B cell (primary cell): ENCODE measurements at regions not wholly inside any gene's neighbourhood (a gene's known extent, or its start where the extent isn't known, plus 50 kb on each side); places are given as distances from the start of the nearest gene placed in this dataset.

Experiments
- ATAC-seq: fragments of 200-7000 bp; cut with Tn5 transposase; one replicate; pipeline ENCODE4 v1.10.0; 2021; ENCODE audit warnings: low read depth, mild to moderate bottlenecking, moderate number of reproducible peaks, moderate library complexity
- CTCF ChIA-PET: fragments of 350-600 bp; sonication (Branson Sonifier 250); formaldehyde crosslinking; loops from one replicate; lab custom pipeline; 2021; ENCODE audit warnings: antibody characterized with exemption, inconsistent platforms; lab: Charles Lee
- POLR2A ChIA-PET: fragments of 350-600 bp; sonication (Branson Sonifier 250); formaldehyde crosslinking; loops from one replicate; lab custom pipeline; 2021; ENCODE audit warnings: antibody characterized with exemption; lab: Charles Lee
- DNase-seq: peaks from one replicate; pipeline ENCODE4 v3.0.0; 2013
- H2AFZ ChIP-seq: 2 replicates; pipeline ENCODE4 v1.6.1; 2012; ENCODE audit warnings: mild to moderate bottlenecking, low read depth, low read length; ENCODE audit not compliant: insufficient read depth, poor library complexity, severe bottlenecking
- H3K27ac ChIP-seq, 2 donors: 1 replicate in 1 of 2; 2 replicates in 1 of 2; pipeline ENCODE4 v1.5.1; 2012 to 2013; ENCODE audit warnings: low read length in 2 of 2, mild to moderate bottlenecking in 2 of 2, moderate library complexity in 1 of 2
- H3K27me3 ChIP-seq, 4 experiments: fragments of 200-600 bp in 1 of 4; sonication (generic) in 1 of 4; replicated peaks in 1 of 4; 1 replicate in 2 of 4; 2 replicates in 2 of 4; pipeline versions ENCODE4 v1.6.1 to v1.7.0; 2013 to 2016; ENCODE audit warnings: low read length in 3 of 4, mild to moderate bottlenecking in 2 of 4, mixed read lengths in 1 of 4, moderate library complexity in 1 of 4; ENCODE audit not compliant: insufficient read depth in 4 of 4, control insufficient read depth in 3 of 4; ENCODE audit errors: control extremely low read depth in 1 of 4
- H3K36me3 ChIP-seq, 2 experiments: replicated peaks in 1 of 2; 1 replicate in 1 of 2; 2 replicates in 1 of 2; pipeline versions ENCODE4 v1.6.1 to v1.7.1; 2013; ENCODE audit warnings: low read length in 1 of 2; ENCODE audit not compliant: insufficient read depth in 2 of 2, control insufficient read depth in 1 of 2; ENCODE audit errors: control extremely low read depth in 1 of 2, extremely low read depth in 1 of 2
- H3K4me1 ChIP-seq, 2 donors: fragments of 200-600 bp in 1 of 2; sonication (generic) in 1 of 2; 1 replicate in 1 of 2; 2 replicates in 1 of 2; pipeline versions ENCODE4 v1.5.1 to v1.6.1; 2013 to 2017; ENCODE audit warnings: low read length in 2 of 2; ENCODE audit not compliant: control insufficient read depth in 2 of 2, insufficient read depth in 2 of 2
- H3K4me2 ChIP-seq: replicated peaks from 2 replicates; pipeline ENCODE3; 2012; ENCODE audit warnings: mild to moderate bottlenecking, low read depth, low read length; ENCODE audit not compliant: poor library complexity, severe bottlenecking
- H3K4me3 ChIP-seq, 5 experiments: fragments of 200-600 bp in 1 of 5; sonication (generic) in 1 of 5; 1 replicate in 3 of 5; 2 replicates in 2 of 5; pipeline versions ENCODE4 v1.5.1 to v1.7.0; 2011 to 2016; ENCODE audit warnings: low read length in 4 of 5, mild to moderate bottlenecking in 4 of 5, low read depth in 2 of 5, control low read depth in 1 of 5, moderate library complexity in 1 of 5; ENCODE audit not compliant: insufficient read depth in 1 of 5; ENCODE audit errors: control extremely low read depth in 1 of 5, extremely low read depth in 1 of 5
- H3K79me2 ChIP-seq: fragments of 200-600 bp; sonication (generic); one replicate; pipeline ENCODE4 v1.6.0; 2016; ENCODE audit warnings: low read length; ENCODE audit not compliant: control insufficient read depth, insufficient read depth
- H3K9ac ChIP-seq: fragments of 200-600 bp; sonication (generic); 2 replicates; pipeline ENCODE4 v1.6.1; 2017; ENCODE audit warnings: mild to moderate bottlenecking, low read length, moderate library complexity
- H3K9me3 ChIP-seq, 3 donors: one replicate each; pipeline versions ENCODE4 v1.6.1 to v1.7.1; 2013; ENCODE audit warnings: low read length in 2 of 3; ENCODE audit not compliant: control insufficient read depth in 2 of 3, insufficient read depth in 1 of 3; ENCODE audit errors: control extremely low read depth in 1 of 3
- H4K20me1 ChIP-seq: 2 replicates; pipeline ENCODE4 v1.6.0; 2012; ENCODE audit warnings: mild to moderate bottlenecking, low read length; ENCODE audit not compliant: insufficient read depth, control insufficient read depth, poor library complexity, severe bottlenecking
- H3K27ac Mint-ChIP-seq: one replicate; pipeline ENCODE4 v1.8.0; 2021; ENCODE audit warnings: mixed read lengths
- H3K27me3 Mint-ChIP-seq: one replicate; pipeline ENCODE4 v1.8.0; 2021; ENCODE audit warnings: mixed read lengths
- H3K4me1 Mint-ChIP-seq: one replicate; pipeline ENCODE4 v1.8.0; 2021; ENCODE audit warnings: mixed read lengths
- H3K4me3 Mint-ChIP-seq: one replicate; pipeline ENCODE4 v1.8.0; 2021; ENCODE audit warnings: mixed read lengths
- H3K9me3 Mint-ChIP-seq: one replicate; pipeline ENCODE4 v1.8.0; 2022; ENCODE audit warnings: mixed read lengths; ENCODE audit not compliant: insufficient read depth
- CTCF ChIP-seq: fragments of 200-600 bp; IDR thresholded peaks from one replicate; pipeline ENCODE4 v1.8.0; 2022; ENCODE audit warnings: antibody characterized with exemption, mild to moderate bottlenecking
- EZH2 ChIP-seq: IDR thresholded peaks from 2 replicates; pipeline ENCODE4 v1.6.1; 2012; ENCODE audit warnings: borderline replicate concordance, low read depth, mild to moderate bottlenecking, moderate library complexity, low read length; ENCODE audit not compliant: insufficient read depth, poor library complexity, severe bottlenecking
- WGBS: methylation state at CpG from one replicate; pipeline ENCODE4 v1.1.5; 2013; ENCODE audit warnings: missing lambda C conversion rate; ENCODE audit not compliant: insufficient coverage; 5-methylcytosine and 5-hydroxymethylcytosine counted together
- intact Hi-C: fragments of 100-400 bp; cut with micrococcal nuclease; formaldehyde crosslinking; loops from one replicate; pipeline ENCODE4 v1.10.0; 2022

- no peak overlapping the region for H3K9ac ChIP-seq
- DNase-seq (no peak), ATAC-seq (no peak)
- POLR2A ChIA-PET: no interaction called here
- H3K9me3 ChIP-seq: no peaks in the 10 kb centered on the region
- Mint-ChIP-seq H3K27me3 (peaks cover 6% of the 10 kb centered on the region), H3K4me1 (no peaks in the 10 kb centered on the region), H3K4me3 (no peak overlapping the region), H3K27ac (no peak overlapping the region), H3K9me3 (no peaks in the 10 kb centered on the region)
- no peaks in the 10 kb centered on the region for H4K20me1 ChIP-seq
- intact Hi-C loops: no loop called here
- H3K4me1 ChIP-seq: no peaks in the 10 kb centered on the region
- H3K36me3 ChIP-seq: no peaks in the 10 kb centered on the region
- CTCF ChIA-PET: no interaction called here
- no peak overlapping the region for H3K4me2 ChIP-seq
- no peak overlapping the region for H2AFZ ChIP-seq
- no peak for TF ChIP-seq CTCF
- no peak for TF ChIP-seq EZH2
- H3K27me3 ChIP-seq: no peaks in the 10 kb centered on the region
- H3K4me3 ChIP-seq: no peak overlapping the region
- no peak overlapping the region for H3K27ac ChIP-seq
- no CpG with 5 or more reads among the region's 2 CpGs for WGBS
- H3K79me2 ChIP-seq: no peaks in the 10 kb centered on the region
These were observed 129.2 kb downstream of the MTX2 start for GRCh38 chr2:176398243-176399073.

GRCh38 chr2:176399074-176399598 lies 129.9 kb downstream of the MTX2 start:
- no peak for DNase-seq
- Histone ChIP-seq H3K4me1 (no peaks in the 10 kb centered on the region), H2AFZ (no peak overlapping the region), H4K20me1 (no peaks in the 10 kb centered on the region), H3K27ac (no peak overlapping the region), H3K27me3 (no peaks in the 10 kb centered on the region), H3K9me3 (no peaks in the 10 kb centered on the region), H3K36me3 (no peaks in the 10 kb centered on the region), H3K9ac (no peak overlapping the region), H3K79me2 (no peaks in the 10 kb centered on the region), H3K4me2 (no peak overlapping the region), H3K4me3 (no peak overlapping the region)
- no peak overlapping the region for H3K27ac Mint-ChIP-seq
- intact Hi-C loops: no loop called here
- H3K4me3 Mint-ChIP-seq: no peak overlapping the region
- ChIA-PET CTCF (no interaction called here), POLR2A (no interaction called here)
- H3K27me3 Mint-ChIP-seq: peaks cover 6% of the 10 kb centered on the region
- TF ChIP-seq EZH2 (no peak), CTCF (no peak)
- H3K9me3 Mint-ChIP-seq: no peaks in the 10 kb centered on the region
- no peaks in the 10 kb centered on the region for H3K4me1 Mint-ChIP-seq
- no peak for ATAC-seq
